ENCODE measurements at regions not wholly inside any gene's neighbourhood (a gene's known extent, or its start where the extent isn't known, plus 50 kb on each side); places are given as distances from the start of the nearest gene placed in this dataset.
"Not testable (repeated sequence)": the region's sequence is repeated elsewhere in the genome, so short reads cannot be mapped to it uniquely, and the experiment has no call there.

DNA sequence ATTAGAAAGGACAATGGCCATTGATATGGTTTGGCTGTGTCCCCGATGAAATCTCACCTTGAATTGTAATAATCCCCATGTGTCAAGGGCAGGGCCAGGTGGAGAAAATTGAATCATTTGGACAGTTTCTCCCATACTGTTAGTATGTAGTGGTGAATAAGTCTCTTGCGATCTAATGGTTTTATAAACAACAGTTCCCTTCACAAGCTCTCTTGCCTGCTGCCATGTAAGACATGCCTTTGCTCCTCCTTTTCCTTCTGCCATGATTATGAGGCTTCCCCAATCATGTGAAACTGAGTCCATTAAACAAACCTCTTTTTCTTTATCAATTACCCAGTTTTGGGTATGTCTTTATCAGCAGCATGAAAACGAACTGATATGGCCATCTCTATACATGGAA, 302.7 kb downstream of the SFMBT2 start:
- DNase-seq (ENCODE audit: low read depth in 2 of 2) = no peak

GRCh38 chr10:7107285-7107684, 303.5 kb downstream of the SFMBT2 start:
- no peak for DNase-seq (ENCODE audit: low read depth in 2 of 2)

DNA sequence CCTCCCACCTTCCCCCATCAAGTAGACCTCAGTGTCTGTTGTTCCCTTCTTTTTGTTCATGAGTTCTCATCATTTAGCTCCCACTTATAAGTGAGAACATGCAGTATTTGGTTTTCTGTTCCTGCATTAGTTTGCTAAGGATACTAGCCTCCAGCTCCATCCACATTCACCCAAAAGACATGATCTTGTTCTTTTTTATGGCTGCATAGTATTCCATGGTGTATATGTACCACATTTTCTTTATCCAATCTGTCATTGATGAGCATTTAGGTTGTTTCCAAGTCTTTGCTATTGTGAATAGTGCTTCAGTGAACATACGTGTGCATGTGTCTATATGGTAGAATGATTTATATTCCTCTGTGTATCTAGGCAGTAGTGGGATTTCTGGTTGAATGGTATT, 306.5 kb downstream of the SFMBT2 start:
- DNase-seq (ENCODE audit: low read depth in 2 of 2) = not testable (repeated sequence)

GRCh38 chr10:7102557-7103349, 308.1 kb downstream of the SFMBT2 start:
- no peak for DNase-seq (ENCODE audit: low read depth in 2 of 2)

DNA sequence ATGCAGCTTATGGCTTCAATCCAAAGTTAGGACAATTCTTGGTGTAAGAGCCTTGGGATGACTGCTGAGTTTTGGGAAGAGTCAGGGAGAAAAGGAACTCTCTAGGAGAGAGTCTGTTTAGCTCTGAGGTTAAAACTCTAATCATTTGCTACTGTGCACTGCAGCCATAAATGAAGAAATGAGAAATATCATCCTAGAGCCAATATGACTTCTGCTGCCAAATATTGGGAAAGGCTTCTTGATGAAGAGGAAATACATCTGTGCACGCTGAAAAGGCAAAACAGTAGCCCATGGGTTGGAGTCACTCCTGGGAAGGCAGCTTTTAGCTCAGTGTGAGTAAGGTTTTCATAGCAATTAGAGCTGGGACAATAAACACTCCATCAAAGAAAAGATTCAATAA, 308.8 kb downstream of the SFMBT2 start:
- no peak for DNase-seq (ENCODE audit: low read depth in 2 of 2)

- no peak for DNase-seq (ENCODE audit: low read depth in 2 of 2)
These were observed 309.4 kb downstream of the SFMBT2 start for GRCh38 chr10:7101451-7101850.

DNA sequence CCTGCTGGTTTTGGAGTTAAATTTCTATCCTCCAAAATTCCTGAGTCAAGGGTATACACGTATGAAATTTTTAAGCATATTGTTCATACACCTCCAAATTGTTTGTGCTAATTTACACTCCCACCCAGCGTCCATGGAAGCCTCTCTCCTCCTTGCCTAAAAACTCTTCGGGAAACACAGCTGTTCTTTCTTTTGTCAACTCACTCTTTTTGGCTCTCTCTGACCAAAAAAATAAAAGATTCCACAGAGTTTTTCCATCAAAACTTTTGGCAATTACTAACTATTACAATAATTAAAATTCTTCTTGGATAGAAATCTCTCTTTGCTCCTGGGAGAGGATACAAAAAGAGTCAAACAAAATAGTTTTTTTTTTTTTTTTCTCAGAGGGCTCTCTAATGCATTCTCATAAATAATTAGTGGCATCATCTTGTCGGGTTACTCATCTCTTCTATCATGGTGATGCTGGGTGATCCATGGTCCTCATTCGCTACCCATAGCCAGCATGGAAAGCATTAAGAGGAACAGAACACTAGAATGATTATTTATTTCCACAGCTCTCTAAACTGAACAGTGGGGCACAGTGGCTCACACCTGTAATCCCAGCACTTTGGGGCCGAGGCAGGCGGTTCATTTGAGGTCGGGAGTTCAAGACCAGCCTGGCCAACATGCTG, 310.7 kb downstream of the SFMBT2 start:
- no peak for DNase-seq (ENCODE audit: low read depth in 2 of 2)

DNA sequence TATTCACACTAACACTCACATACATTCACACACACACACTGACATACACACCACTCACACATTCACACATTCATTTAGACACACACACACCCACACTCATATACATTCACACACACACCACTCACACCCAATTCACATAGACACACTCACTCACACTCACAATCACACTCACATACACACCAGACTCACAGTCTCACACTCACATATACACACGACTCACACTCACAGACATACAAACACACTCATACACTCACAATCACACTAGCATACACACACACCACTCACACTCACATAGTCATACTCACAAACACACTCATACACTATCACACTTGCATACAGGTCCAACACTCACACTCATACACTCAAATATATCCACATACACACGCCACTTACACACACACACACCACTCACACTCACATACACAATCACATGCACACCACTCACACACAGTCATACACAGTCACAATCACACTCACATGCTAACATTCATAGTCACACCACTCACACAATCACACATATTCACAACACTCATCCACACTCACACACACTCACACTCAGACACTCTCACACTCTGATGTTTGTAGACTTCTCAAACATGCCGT, 312.6 kb downstream of the SFMBT2 start:
- no peak for DNase-seq (ENCODE audit: low read depth in 2 of 2)

DNA sequence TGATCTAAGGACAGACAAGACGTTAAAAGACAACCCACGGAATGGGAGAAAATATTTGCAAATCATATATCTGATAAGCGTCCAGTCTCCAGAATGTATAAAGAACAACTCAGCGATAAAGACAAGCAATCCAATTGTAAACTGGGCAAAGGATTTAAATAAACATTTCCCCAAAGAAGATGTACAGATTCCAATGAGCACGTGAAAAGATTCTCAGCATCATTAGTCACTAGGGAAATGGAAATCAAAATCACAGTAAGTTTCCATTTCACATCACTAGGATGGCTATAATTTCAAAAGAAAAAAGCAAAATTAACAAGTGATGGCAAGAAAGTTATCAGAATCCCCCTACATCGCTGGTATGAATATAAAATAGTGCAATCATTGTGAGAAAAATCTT, 316.1 kb downstream of the SFMBT2 start:
- DNase-seq (ENCODE audit: low read depth in 2 of 2) = no peak

DNA sequence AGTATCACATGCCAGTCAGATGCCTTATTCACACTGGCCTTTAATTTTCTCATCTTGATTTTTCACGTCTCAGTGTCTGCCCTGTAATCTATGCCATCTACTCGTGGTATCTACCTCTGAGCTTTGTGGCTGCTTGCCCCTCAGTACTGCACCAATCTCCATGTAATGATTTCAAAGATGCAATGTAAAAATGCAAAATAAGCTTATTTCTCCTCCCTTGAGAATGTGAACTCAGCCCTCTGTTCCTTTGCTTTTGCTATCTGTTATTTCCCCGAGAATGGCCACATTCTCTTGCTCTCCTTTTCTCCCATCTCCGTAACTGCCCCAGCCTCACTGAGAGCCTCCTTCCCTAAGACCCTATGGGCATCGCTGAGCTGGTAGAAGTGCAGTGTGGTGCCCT, 317.5 kb downstream of the SFMBT2 start:
- DNase-seq (ENCODE audit: low read depth in 2 of 2) = no peak

- no peak for DNase-seq (ENCODE audit: low read depth in 2 of 2)
These were observed 318.2 kb downstream of the SFMBT2 start for GRCh38 chr10:7092603-7093002.

GRCh38 chr10:7090529-7090928, 320.3 kb downstream of the SFMBT2 start:
- DNase-seq (ENCODE audit: low read depth in 2 of 2) = no peak

GRCh38 chr10:7085913-7086589, 324.8 kb downstream of the SFMBT2 start:
- DNase-seq (ENCODE audit: low read depth in 2 of 2) = no peak

DNA sequence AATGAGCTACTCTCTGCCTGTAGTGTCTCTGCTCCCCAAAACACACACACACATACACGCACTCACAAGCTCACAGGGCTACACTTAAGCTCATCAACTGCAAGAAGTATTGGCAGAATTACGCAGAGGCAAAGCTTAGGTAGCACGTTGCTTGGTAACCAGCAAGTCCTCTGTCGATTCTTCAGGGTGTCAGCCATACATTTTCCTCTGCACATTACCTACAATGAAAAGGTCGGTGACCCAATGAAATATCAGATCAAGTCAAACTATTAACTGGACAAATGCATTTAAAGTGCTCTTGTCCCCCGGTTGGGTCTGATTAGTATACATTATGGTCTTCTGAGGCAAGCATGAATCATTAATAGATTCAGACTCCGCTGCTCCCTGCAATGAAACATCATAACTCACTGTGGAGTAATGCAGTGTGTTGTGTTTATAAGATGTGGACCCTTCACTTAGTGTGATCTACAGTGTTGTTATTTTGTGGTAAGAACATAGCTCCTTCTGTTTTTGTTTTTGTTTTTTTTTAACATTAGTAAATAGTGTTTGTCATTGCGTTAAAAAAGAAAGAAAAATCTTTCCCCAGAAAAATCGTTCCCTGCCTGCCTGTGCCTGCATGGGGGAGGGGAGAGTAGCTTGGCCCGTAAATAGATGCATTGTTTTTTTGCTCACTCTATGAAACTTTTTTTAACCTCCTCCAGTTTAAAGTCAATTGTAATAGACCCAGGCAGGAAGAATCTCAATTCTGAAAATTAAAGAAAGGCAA, 325.5 kb downstream of the SFMBT2 start:
- DNase-seq (ENCODE audit: low read depth in 2 of 2) = no peak

DNA sequence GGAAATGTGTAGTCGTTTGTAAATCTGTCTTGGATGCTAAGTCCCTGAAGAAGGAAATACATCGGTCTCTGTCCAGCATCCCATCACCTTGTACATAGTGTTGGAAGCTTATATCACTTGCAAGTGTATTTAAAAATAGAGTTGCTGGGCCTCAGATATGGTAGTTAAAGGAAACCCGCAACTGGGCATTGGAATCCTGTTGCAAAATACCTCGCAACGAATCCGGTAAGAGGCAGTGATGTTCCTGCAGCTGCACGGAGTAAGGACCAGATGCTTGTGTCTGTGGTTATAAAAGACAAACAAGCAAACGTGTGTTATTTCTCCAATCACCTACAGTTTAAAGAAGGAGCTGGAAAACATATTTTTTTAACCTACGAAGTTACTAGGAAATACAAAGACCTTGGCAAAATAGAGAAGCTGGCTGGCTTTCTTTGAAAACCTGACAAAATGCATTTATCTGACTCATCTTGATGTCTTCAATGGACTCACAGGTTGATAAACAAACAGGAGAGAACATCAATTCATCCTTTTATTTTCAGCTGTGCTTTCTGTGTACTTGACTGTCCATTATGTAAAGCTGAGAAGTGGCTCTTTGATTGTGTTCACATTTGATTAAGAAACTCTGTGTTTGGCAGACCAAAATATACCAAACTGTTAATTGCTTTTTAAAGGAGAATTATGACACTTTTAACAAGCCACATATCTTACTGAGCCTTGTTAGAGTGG, 326.4 kb downstream of the SFMBT2 start:
- no peak for DNase-seq (ENCODE audit: low read depth in 2 of 2)

DNA sequence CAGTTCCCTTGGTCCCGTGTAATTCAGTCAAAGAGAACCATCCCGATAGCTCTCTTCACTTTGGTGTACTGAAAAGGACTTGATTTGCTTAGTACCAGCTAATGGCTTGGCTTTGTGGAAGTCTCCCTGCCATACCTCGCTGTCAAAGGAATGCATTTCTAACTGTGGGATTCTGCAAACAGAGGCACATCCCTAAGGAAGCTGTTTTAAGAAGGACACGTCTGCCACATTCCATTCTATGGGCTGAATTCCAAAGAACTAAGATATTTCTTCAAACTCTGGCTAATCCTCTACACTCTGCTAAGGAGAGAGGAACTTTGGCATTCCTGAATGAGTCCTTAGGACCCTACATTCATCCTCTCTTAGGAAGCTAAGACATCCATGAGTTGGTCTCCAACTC, 327.9 kb downstream of the SFMBT2 start:
- no peak for DNase-seq (ENCODE audit: low read depth in 2 of 2)

GRCh38 chr10:7077880-7078279, 333.0 kb downstream of the SFMBT2 start:
- no peak for DNase-seq (ENCODE audit: low read depth in 2 of 2)

DNA sequence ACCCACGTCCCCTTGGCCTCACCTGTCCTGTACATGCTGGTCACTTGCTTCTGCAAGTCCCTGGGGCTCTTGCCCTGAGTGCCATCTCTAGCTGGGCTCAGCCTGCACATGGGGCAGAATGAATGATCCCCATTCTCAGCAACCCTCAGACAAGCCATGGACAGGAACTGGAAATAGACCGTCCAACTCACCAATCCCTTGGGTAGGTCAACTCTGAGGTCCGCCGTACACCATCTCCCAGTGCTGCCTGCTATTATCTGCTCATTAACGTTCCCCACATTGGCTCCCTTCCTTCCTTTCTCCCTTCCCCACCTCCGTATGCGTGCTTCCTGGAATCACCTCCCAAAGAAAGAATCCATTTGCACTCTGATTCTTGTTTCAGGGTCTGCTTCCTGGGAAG, 335.0 kb downstream of the SFMBT2 start:
- no peak for DNase-seq (ENCODE audit: low read depth in 2 of 2)

DNA sequence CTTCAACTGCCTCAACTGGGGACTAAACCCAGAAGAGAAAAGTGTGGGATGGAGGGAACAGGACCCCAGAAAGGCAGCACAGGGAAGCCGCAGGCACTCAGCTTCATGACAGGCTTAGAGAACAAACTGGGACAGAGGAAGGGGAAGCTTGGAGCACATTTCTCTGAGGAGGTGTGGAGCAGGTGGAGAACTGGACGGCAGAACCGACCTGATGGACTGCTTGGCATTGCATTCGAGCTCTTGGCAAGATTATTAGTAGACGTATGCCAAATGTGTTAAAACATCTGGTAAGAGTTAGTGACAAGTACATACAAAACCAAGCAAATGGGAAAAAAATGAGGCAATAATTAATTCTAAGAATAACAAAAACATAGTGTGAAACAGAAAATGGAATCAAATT, 335.7 kb downstream of the SFMBT2 start:
- DNase-seq (ENCODE audit: low read depth in 2 of 2) = no peak

DNA sequence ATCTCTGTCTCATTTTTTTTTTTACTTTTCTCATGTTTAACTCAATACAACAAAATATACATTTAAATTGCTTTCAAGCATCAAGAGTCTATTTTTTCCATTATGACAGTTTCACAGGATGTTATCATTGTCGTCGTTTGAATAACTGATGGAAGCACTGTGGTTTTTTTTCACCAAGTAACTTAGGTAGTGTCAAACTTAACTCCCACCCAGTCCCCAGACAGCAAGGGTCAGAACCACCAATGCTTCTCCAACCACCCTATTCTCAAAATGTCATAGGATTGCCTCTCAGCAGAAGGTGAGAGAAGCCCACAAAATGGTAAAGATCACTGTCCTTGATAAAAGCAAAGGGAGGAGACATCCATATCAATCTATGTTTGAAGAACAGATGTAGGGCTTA, 339.4 kb downstream of the SFMBT2 start:
- no peak for DNase-seq (ENCODE audit: low read depth in 2 of 2)

DNA sequence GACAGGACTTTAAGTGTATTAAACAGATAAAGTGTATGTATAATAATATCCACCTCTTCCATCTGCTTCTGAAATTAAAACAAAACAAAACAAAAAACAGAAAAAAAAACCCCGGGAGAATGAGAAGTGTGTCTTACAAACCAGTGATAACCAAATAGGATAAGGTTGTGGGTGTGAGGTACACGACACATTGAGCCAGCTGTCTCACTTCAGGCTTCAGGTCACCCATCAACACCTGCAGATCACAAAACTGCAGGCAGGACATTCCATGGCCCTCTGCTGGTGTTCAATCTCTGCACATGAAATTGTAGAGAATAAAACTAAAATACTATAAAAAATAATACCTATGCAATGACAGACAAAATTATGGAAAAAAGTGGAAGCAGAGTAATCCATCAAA, 339.9 kb downstream of the SFMBT2 start:
- DNase-seq (ENCODE audit: low read depth in 2 of 2) = no peak

Measured in stimulated activated CD4-positive, alpha-beta T cell treated with anti-CD3 and anti-CD28 coated beads, Interleukin-1b, Interleukin-23, amount 100 ng/mL, for 1 hour (primary cell).